ENCODE measurements at regions not wholly inside any gene's neighbourhood (a gene's known extent, or its start where the extent isn't known, plus 50 kb on each side); places are given as distances from the start of the nearest gene placed in this dataset.

- TF ChIP-seq SUZ12 (IDR thresholded peaks at IDR 0.05; ENCODE audit: extremely low read depth, insufficient read depth, insufficient read length) (no peak), YY1 (IDR thresholded peaks at IDR 0.05; ENCODE audit: insufficient read depth, insufficient read length) (no peak), ZNF274 (IDR thresholded peaks at IDR 0.05; ENCODE audit: low read depth, low read length) (no peak)
Measured at GRCh38 chr6:1526398-1527072, 83.2 kb upstream of the FOXC1 start.
